Right lobe of liver (tissue), 6 donors: ENCODE measurements at regions not wholly inside any gene's neighbourhood (a gene's known extent, or its start where the extent isn't known, plus 50 kb on each side); places are given as distances from the start of the nearest gene placed in this dataset.

Experiments used
- ATAC-seq, 4 donors: fragments of 200-7000 bp; cut with Tn5 transposase; one replicate each; pipeline ENCODE4 v1.9.1; 2020; ENCODE audit warnings: mild to moderate bottlenecking in 4 of 4, moderate library complexity in 4 of 4
- DNase-seq, 3 donors: peaks; one replicate each; pipeline ENCODE4 v3.0.0-alpha.2; 2020
- H3K27ac ChIP-seq, 3 donors: fragments of 200-600 bp; one replicate each; pipeline ENCODE4 v1.8.0; 2022
- H3K27me3 ChIP-seq, 2 donors: fragments of 200-600 bp; one replicate each; pipeline ENCODE4 v1.8.0; 2022
- H3K36me3 ChIP-seq, 4 donors: fragments of 200-600 bp; sonication (generic) in 1 of 4; one replicate each; pipeline versions ENCODE4 v1.5.1 to v1.8.0; 2017 to 2022; ENCODE audit warnings: control low read depth in 1 of 4
- H3K4me1 ChIP-seq, 4 donors: fragments of 200-600 bp; sonication (generic) in 1 of 4; one replicate each; pipeline versions ENCODE4 v1.5.1 to v1.8.0; 2017 to 2022; ENCODE audit warnings: control low read depth in 1 of 4
- H3K4me3 ChIP-seq, 3 donors: fragments of 200-600 bp; one replicate each; pipeline ENCODE4 v1.8.0; 2022
- H3K9me3 ChIP-seq, 4 donors: fragments of 200-600 bp; sonication (generic) in 1 of 4; one replicate each; pipeline versions ENCODE4 v1.5.1 to v1.8.0; 2017 to 2022; ENCODE audit warnings: control low read depth in 1 of 4
- POLR2A ChIP-seq: fragments of 450-650 bp; IDR thresholded peaks from one replicate; pipeline ENCODE4 v1.6.1; 2017; ENCODE audit warnings: antibody characterized with exemption, mild to moderate bottlenecking
- WGBS: methylation state at CpG from one replicate; pipeline ENCODE4 v1.1.6; 2018; ENCODE audit warnings: low coverage, low lambda C conversion rate; ENCODE audit not compliant: insufficient coverage; ENCODE audit errors: missing lambda C conversion rate; 5-methylcytosine and 5-hydroxymethylcytosine counted together
- intact Hi-C, 2 donors: fragments of 100-400 bp; cut with DNase I; formaldehyde crosslinking; loops; one replicate each; pipeline versions ENCODE4 v1.11.2 to v1.14.1; 2022
- TF ChIP-seq, protein P1 (sequence below), 4 donors: fragments of 200-600 bp in 3 of 4; fragments of 450-650 bp in 1 of 4; IDR thresholded peaks; one replicate each; pipeline versions ENCODE4 v1.5.1 to v1.8.0; 2016 to 2022; ENCODE audit warnings: antibody characterized with exemption in 4 of 4, mild to moderate bottlenecking in 2 of 4
- donor health status: DM: no; HTN: yes; CAD: no.
- donor health status: DM: no; HTN: no; CAD: no.
- donor health status: DM: no; HTN: no; CAD: no.
- donor health status: DM: no; HTN: yes; CAD: no.
- donor health status: DM: no; HTN: yes; CAD: no.

DNA sequence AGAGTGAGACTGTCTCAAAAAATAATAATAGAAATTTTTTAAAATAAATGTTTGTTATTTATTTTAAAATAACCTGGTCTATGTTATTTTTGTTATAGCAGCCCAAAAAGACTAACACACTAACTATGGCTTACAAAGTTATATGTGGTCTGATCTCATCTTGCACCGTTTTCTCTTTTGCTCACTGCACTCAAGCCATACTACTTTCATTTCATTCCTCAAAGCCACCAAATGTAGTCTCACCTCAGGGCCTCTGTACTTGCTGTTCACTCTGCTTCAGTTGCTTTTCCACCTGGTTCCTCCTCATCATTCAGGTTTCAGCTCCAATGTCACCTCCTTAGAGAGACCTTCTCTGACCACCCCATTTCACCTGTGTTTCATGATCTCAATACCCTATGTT lies 55.2 kb upstream of the MDM1 start:
- no peaks in the 10 kb centered on the region for H3K9me3 ChIP-seq
- no peaks in the 10 kb centered on the region for H3K4me1 ChIP-seq
- H3K36me3 ChIP-seq, result no peaks in the 10 kb centered on the region
- H3K4me3 ChIP-seq, result no peak overlapping the region
- TF ChIP-seq, protein P1, sequence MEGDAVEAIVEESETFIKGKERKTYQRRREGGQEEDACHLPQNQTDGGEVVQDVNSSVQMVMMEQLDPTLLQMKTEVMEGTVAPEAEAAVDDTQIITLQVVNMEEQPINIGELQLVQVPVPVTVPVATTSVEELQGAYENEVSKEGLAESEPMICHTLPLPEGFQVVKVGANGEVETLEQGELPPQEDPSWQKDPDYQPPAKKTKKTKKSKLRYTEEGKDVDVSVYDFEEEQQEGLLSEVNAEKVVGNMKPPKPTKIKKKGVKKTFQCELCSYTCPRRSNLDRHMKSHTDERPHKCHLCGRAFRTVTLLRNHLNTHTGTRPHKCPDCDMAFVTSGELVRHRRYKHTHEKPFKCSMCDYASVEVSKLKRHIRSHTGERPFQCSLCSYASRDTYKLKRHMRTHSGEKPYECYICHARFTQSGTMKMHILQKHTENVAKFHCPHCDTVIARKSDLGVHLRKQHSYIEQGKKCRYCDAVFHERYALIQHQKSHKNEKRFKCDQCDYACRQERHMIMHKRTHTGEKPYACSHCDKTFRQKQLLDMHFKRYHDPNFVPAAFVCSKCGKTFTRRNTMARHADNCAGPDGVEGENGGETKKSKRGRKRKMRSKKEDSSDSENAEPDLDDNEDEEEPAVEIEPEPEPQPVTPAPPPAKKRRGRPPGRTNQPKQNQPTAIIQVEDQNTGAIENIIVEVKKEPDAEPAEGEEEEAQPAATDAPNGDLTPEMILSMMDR (IDR thresholded peaks at IDR 0.05), result no peak
- no peak for TF ChIP-seq POLR2A
- H3K27ac ChIP-seq, result no peak overlapping the region
- ATAC-seq, result no peak
- intact Hi-C loops, result no loop called here
- WGBS, result 64% methylated on average over 1 of the region's 1 CpG
- H3K27me3 ChIP-seq, result no peaks in the 10 kb centered on the region
- DNase-seq, result no peak

DNA sequence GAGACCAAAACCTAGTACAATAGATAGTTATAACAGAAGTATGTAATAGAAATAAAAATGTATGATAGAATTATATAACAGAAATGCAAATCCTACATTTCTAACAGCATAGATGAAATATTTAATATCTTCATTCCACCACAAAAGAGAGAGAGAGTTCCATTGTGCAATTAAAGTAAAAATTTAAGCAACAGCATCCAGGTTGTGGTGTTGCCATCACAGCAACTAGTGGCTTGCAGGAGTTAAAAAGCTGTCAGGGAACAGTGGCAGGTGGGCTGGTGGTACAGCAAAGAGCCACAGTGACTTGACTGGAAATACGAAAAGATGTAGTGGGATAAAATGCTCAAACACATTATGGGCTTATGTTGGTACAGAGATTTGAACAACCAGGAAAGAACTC lies 57.1 kb upstream of the MDM1 start:
- intact Hi-C loops, result no loop called here
- Histone ChIP-seq H3K9me3 (no peaks in the 10 kb centered on the region), H3K27ac (no peak overlapping the region), H3K36me3 (no peaks in the 10 kb centered on the region), H3K27me3 (no peaks in the 10 kb centered on the region), H3K4me3 (no peak overlapping the region), H3K4me1 (no peaks in the 10 kb centered on the region)
- DNase-seq (no peak), ATAC-seq (no peak)
- no peak for TF ChIP-seq POLR2A
- TF ChIP-seq, protein P1 (IDR thresholded peaks at IDR 0.05), result no peak
- 90% methylated on average over 1 of the region's 1 CpG for WGBS

DNA sequence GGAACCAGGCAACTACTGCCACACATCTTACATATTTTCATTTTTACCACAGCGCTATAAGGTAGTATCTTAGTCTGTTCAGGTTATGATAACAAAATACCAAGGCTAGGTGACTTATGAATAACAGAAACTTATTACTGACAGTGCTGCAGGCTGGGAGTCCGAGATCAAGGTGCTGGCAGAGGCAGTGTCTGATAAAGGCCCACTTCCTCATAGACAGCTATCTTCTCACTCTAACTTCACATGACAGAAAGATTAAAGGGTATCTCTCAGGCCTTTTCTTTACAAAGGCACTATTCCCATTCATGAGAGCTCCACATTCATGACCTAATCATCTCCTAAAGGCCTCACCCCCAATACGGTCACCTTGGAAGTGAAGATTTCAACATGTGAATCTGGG lies 59.8 kb upstream of the MDM1 start:
- ATAC-seq, result no peak
- 69% methylated on average over 3 of the region's 3 CpGs for WGBS

DNA sequence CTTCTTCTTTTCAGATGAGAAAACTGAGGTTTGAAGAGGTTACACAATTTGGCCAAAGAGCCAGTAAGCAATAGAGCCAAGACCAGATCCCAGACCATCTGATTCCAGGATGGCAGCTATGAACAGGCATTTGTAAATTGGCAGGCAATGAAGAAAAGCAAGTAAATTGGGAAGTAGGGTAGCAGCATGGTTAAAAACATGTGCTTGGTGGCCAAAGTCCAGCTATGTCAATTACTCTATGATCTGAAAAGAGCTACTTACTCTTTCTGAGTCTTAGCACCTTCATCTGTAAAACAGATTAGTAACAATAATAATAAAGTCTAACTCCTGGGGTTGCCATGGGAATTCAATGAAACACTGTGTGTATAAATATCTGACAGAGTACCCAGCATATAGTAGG lies 60.2 kb upstream of the MDM1 start:
- Histone ChIP-seq H3K4me3 (no peak overlapping the region), H3K27me3 (no peaks in the 10 kb centered on the region), H3K36me3 (no peaks in the 10 kb centered on the region), H3K4me1 (no peaks in the 10 kb centered on the region), H3K9me3 (no peaks in the 10 kb centered on the region), H3K27ac (no peak overlapping the region)
- DNase-seq (no peak), ATAC-seq (no peak)
- TF ChIP-seq, protein P1 (IDR thresholded peaks at IDR 0.05), result no peak
- TF ChIP-seq POLR2A, result no peak
- intact Hi-C loops, result no loop called here

More for the DNA sequence above, 59.8 kb upstream of the MDM1 start:
- Histone ChIP-seq H3K4me3 (no peak overlapping the region), H3K27ac (no peak overlapping the region), H3K36me3 (no peaks in the 10 kb centered on the region), H3K4me1 (no peaks in the 10 kb centered on the region), H3K9me3 (no peaks in the 10 kb centered on the region), H3K27me3 (no peaks in the 10 kb centered on the region)
- DNase-seq, result no peak
- intact Hi-C loops, result no loop called here
- no peak for TF ChIP-seq POLR2A
- TF ChIP-seq, protein P1 (IDR thresholded peaks at IDR 0.05), result no peak

DNA sequence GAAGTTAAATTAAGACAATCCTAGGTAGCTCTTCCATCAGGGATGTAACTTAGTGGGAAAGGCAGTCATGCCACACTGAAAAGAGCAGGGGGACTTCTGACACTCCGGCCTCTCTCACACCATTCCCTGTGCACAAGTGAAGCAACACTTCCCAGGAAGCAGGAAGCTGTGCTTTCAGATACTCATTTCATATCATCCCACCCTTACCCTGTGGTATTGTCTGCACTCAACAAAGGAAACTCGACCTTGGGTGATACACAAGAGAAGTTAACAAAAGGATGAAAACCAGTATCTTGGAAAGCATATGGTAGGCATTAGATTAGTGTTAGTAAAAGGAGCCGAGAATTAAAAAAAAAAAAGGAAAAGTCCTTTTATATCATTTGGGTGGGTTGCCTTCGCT lies 61.3 kb upstream of the MDM1 start:
- ATAC-seq, result peak; percentile 57 to 84 (median 78)
- Histone ChIP-seq H3K27me3 (no peaks in the 10 kb centered on the region), H3K27ac (no peak overlapping the region), H3K36me3 (no peaks in the 10 kb centered on the region), H3K4me1 (no peaks in the 10 kb centered on the region), H3K4me3 (no peak overlapping the region), H3K9me3 (no peaks in the 10 kb centered on the region)
- no peak for DNase-seq
- intact Hi-C loops, result no loop called here
- WGBS, result 52% methylated on average over 4 of the region's 4 CpGs
- TF ChIP-seq POLR2A, result no peak
- TF ChIP-seq, protein P1 (IDR thresholded peaks at IDR 0.05), result no peak
